GM06990 (cell line): ENCODE measurements at regions not wholly inside any gene's neighbourhood (a gene's known extent, or its start where the extent isn't known, plus 50 kb on each side); places are given as distances from the start of the nearest gene placed in this dataset.

Experiments
- DNase-seq: peaks from one replicate; pipeline ENCODE4 v3.0.0-alpha.2; 2011; ENCODE audit not compliant: insufficient read length; ENCODE audit errors: extremely low read depth
- H3K27me3 ChIP-seq: replicated peaks from 2 replicates; pipeline ENCODE4 v1.6.0; 2011; ENCODE audit warnings: low read length; ENCODE audit not compliant: control insufficient read depth, insufficient read depth
- H3K36me3 ChIP-seq: 2 replicates; pipeline ENCODE4 v1.5.1; 2011; ENCODE audit warnings: low read length; ENCODE audit not compliant: control insufficient read depth, insufficient read depth
- H3K4me3 ChIP-seq: replicated peaks from 2 replicates; pipeline ENCODE4 v1.5.1; 2011; ENCODE audit warnings: low read depth, mild to moderate bottlenecking, control low read depth, low read length
- TF ChIP-seq, protein P1 (sequence below): IDR thresholded peaks from 2 replicates; pipeline ENCODE4 v1.5.1; 2011; ENCODE audit warnings: low read length, control low read depth, mild to moderate bottlenecking, inconsistent platforms; ENCODE audit not compliant: insufficient read depth, poor library complexity, severe bottlenecking

DNA sequence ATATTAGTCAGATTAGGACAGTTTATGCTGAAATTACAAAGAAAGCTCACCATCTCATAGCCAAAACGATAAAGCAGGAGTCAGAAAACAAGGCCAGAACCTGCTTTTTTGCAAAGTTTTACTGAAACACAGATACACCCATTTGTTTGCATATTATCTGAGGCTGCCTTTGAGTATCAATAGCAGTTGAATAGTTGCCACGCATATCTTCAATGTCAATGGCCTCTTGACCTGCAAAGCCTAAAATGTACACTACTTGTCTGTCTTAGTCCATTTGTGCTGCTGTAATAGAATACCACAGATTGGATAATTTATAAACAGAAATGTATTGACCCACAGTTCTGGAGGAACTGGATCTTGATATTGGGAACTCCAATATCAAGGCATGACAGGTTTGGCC, 94.1 kb upstream of the NT5E start:
- TF ChIP-seq, protein P1, sequence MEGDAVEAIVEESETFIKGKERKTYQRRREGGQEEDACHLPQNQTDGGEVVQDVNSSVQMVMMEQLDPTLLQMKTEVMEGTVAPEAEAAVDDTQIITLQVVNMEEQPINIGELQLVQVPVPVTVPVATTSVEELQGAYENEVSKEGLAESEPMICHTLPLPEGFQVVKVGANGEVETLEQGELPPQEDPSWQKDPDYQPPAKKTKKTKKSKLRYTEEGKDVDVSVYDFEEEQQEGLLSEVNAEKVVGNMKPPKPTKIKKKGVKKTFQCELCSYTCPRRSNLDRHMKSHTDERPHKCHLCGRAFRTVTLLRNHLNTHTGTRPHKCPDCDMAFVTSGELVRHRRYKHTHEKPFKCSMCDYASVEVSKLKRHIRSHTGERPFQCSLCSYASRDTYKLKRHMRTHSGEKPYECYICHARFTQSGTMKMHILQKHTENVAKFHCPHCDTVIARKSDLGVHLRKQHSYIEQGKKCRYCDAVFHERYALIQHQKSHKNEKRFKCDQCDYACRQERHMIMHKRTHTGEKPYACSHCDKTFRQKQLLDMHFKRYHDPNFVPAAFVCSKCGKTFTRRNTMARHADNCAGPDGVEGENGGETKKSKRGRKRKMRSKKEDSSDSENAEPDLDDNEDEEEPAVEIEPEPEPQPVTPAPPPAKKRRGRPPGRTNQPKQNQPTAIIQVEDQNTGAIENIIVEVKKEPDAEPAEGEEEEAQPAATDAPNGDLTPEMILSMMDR, result no peak
- Histone ChIP-seq H3K4me3 (no peak overlapping the region), H3K27me3 (no peaks in the 10 kb centered on the region), H3K36me3 (no peaks in the 10 kb centered on the region)
- DNase-seq, result no peak

DNA sequence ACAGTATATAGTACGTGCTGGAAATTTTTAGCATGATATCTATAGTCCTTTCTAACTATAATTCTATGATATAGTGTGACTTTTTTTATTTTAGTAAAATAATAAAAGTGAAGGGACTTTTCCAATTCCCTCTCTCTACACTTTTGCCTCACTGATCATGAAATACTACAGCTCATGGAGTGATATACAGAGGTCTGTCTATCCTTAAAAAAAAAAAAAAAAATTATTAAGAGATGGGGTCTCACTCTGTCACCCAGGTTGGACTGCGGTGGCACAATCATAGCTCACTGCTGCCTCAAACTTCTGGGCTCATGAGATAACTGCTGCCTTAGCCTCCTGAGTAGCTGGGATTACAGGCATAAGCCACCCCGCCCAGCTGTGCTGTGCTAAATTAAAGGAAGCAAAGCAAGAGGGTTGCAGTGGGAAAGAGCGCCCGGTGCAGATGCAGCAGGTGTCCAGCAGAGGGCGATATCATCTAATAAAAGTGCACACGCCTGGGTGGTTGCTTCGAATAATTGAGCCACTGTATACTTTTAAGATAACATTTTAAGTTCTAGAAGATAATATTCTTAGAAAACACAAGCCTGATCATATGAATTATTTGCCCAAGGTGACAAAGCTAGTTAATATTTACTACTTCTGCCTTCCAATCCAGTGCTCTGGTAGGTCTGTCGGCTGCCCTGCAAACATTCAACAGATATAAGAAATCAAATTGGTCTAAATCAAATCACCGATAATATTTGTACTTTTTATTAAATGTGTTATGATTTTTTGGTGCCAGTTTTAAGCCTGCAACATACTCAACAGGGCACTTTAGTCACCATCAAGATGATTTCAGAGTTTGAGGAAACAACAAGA, 94.9 kb upstream of the NT5E start:
- Histone ChIP-seq H3K36me3 (no peaks in the 10 kb centered on the region), H3K27me3 (no peaks in the 10 kb centered on the region), H3K4me3 (no peak overlapping the region)
- DNase-seq, result peak; percentile 17
- TF ChIP-seq, protein P1, result peak; percentile 93

DNA sequence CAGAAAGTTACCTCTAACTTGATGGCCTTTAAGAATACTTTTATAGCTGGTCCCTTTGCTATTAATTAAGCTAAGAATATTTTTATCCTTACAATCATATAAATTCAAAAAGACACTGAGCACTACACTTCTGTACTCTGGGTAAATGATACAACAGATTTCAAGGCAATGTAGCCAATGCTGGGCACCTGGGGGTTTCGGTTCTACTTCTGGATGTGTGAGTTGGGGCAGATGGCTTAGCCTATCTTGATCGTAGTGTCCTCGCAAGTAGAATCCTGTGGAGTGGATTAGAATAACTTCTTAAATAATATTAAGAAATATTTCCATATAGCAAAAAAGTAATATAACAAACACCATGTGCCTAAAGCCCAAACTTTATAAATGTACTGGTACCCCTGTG, 96.9 kb upstream of the NT5E start:
- no peak for DNase-seq
- H3K36me3 ChIP-seq, result no peaks in the 10 kb centered on the region
- H3K4me3 ChIP-seq, result no peak overlapping the region
- TF ChIP-seq, protein P1, result no peak
- no peaks in the 10 kb centered on the region for H3K27me3 ChIP-seq

DNA sequence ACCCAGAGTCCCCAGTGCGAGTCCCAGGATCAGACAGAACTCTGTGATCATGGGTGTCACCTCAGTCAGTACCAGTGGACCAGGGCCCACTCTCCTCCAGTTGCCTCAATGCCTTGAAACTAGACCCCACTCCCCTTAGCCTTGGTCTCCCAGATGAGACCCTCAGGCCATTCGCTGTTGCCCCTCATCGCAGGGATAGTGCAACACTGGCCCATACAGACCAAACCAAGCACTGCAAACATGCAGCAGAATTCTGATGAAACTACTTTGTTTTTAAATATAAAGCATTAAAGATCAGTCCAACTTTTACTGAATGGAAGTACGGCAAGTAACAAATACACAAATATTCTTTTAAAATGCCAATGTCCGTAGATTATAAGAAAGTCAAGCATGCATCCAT, 101.2 kb upstream of the NT5E start:
- TF ChIP-seq, protein P1, result peak; percentile 65
- no peak overlapping the region for H3K4me3 ChIP-seq
- H3K36me3 ChIP-seq, result no peaks in the 10 kb centered on the region
- H3K27me3 ChIP-seq, result no peaks in the 10 kb centered on the region; the same call in 1 of the 2 replicates
- DNase-seq, result no peak

DNA sequence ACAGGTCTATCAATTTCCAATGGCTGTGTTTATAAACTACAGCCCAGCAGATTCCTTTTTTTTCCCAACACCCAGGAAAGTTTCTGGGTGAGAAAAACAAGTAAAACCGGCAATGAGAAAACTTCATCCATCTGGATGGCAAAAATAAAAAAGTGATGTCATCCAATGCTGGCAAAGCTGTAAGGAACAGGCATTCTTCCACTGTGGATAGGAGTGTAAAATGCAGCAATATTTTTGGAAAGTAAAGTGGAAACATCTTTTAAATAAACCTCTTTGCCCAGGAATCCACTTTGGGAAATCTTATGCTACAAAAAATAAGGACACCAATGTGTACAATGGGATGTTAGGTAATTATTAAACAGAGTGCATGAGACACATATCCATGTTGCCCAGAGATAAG, 102.1 kb upstream of the NT5E start:
- Histone ChIP-seq H3K4me3 (no peak overlapping the region), H3K36me3 (no peaks in the 10 kb centered on the region), H3K27me3 (no peaks in the 10 kb centered on the region; the same call in 1 of the 2 replicates)
- no peak for DNase-seq
- TF ChIP-seq, protein P1, result no peak
